ENCODE measurements at regions not wholly inside any gene's neighbourhood (a gene's known extent, or its start where the extent isn't known, plus 50 kb on each side); places are given as distances from the start of the nearest gene placed in this dataset.

GRCh38 chr20:48226642-48227041, 441.4 kb upstream of the SULF2 start:
- TF ChIP-seq, protein P1, sequence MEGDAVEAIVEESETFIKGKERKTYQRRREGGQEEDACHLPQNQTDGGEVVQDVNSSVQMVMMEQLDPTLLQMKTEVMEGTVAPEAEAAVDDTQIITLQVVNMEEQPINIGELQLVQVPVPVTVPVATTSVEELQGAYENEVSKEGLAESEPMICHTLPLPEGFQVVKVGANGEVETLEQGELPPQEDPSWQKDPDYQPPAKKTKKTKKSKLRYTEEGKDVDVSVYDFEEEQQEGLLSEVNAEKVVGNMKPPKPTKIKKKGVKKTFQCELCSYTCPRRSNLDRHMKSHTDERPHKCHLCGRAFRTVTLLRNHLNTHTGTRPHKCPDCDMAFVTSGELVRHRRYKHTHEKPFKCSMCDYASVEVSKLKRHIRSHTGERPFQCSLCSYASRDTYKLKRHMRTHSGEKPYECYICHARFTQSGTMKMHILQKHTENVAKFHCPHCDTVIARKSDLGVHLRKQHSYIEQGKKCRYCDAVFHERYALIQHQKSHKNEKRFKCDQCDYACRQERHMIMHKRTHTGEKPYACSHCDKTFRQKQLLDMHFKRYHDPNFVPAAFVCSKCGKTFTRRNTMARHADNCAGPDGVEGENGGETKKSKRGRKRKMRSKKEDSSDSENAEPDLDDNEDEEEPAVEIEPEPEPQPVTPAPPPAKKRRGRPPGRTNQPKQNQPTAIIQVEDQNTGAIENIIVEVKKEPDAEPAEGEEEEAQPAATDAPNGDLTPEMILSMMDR (IDR thresholded peaks at IDR 0.05; ENCODE audit: low read depth, low read length), result no peak
- no peak for TF ChIP-seq EZH2phosphoT487 (IDR thresholded peaks at IDR 0.05; ENCODE audit: low read depth)
